Suprapubic skin (tissue), 4 donors: ENCODE measurements at regions not wholly inside any gene's neighbourhood (a gene's known extent, or its start where the extent isn't known, plus 50 kb on each side); places are given as distances from the start of the nearest gene placed in this dataset.
A peak's percentile ranks its signal among the peaks of the same experiment; 100 is the strongest.

Experiments
- DNase-seq, 2 donors: peaks; one replicate each; pipeline ENCODE4 v3.0.0-alpha.2; 2019; ENCODE audit warnings: low spot score in 2 of 2
- H3K27ac ChIP-seq: fragments of 200-600 bp; sonication (generic); one replicate; pipeline ENCODE4 v1.5.1; 2019
- H3K27me3 ChIP-seq: fragments of 200-600 bp; sonication (generic); one replicate; pipeline ENCODE4 v1.5.1; 2019
- H3K36me3 ChIP-seq: fragments of 200-600 bp; sonication (generic); one replicate; pipeline ENCODE4 v1.5.1; 2019
- H3K4me1 ChIP-seq: fragments of 200-600 bp; sonication (generic); one replicate; pipeline ENCODE4 v1.5.1; 2019
- H3K4me3 ChIP-seq: fragments of 200-600 bp; sonication (generic); one replicate; pipeline ENCODE4 v1.5.1; 2019; ENCODE audit warnings: mild to moderate bottlenecking
- H3K9me3 ChIP-seq: fragments of 200-600 bp; sonication (generic); one replicate; pipeline ENCODE4 v1.5.1; 2019
- CTCF ChIP-seq, 2 donors: fragments of 200-600 bp in 1 of 2; fragments of 450-650 bp in 1 of 2; sonication (generic) in 1 of 2; IDR thresholded peaks; one replicate each; pipeline ENCODE4 v1.5.1; 2016 to 2019; ENCODE audit warnings: antibody characterized with exemption in 2 of 2, mild to moderate bottlenecking in 1 of 2, moderate library complexity in 1 of 2
- EP300 ChIP-seq: sonication (generic); formaldehyde crosslinking; IDR thresholded peaks from one replicate; pipeline ENCODE4 v1.6.1; 2017; ENCODE audit warnings: antibody characterized with exemption
- POLR2A ChIP-seq, 2 donors: fragments of 450-650 bp; IDR thresholded peaks; one replicate each; pipeline ENCODE4 v1.6.1; 2017; ENCODE audit warnings: antibody characterized with exemption in 2 of 2, mild to moderate bottlenecking in 2 of 2, moderate library complexity in 2 of 2
- POLR2AphosphoS5 ChIP-seq, 3 donors: sonication (generic); formaldehyde crosslinking; IDR thresholded peaks; one replicate each; pipeline ENCODE4 v1.6.1; 2017; ENCODE audit warnings: antibody characterized with exemption in 3 of 3
- WGBS: methylation state at CpG from one replicate; pipeline ENCODE4 v1.1.5; 2018; 5-methylcytosine and 5-hydroxymethylcytosine counted together

GRCh38 chr2:64196963-64197362 lies 52.7 kb upstream of the PELI1 start:
- no peak overlapping the region for H3K4me3 ChIP-seq
- no peaks in the 10 kb centered on the region for H3K36me3 ChIP-seq
- no peaks in the 10 kb centered on the region for H3K9me3 ChIP-seq
- no peak for TF ChIP-seq EP300
- no peak for TF ChIP-seq POLR2A (IDR thresholded peaks at IDR 0.05)
- TF ChIP-seq POLR2AphosphoS5 (IDR thresholded peaks at IDR 0.05) = no peak
- TF ChIP-seq CTCF (IDR thresholded peaks at IDR 0.05) = no peak
- H3K27me3 ChIP-seq = no peaks in the 10 kb centered on the region
- WGBS = 90% methylated on average over 5 of the region's 5 CpGs
- no peak overlapping the region for H3K27ac ChIP-seq
- peaks cover 19% of the 10 kb centered on the region for H3K4me1 ChIP-seq
- DNase-seq = no peak

- Histone ChIP-seq H3K27me3 (no peaks in the 10 kb centered on the region), H3K9me3 (no peaks in the 10 kb centered on the region), H3K36me3 (no peaks in the 10 kb centered on the region), H3K4me1 (peaks cover 41% of the 10 kb centered on the region), H3K27ac (no peak overlapping the region), H3K4me3 (no peak overlapping the region)
- DNase-seq = no peak
- TF ChIP-seq POLR2A (IDR thresholded peaks at IDR 0.05) = no peak
- TF ChIP-seq POLR2AphosphoS5 (IDR thresholded peaks at IDR 0.05) = no peak
- TF ChIP-seq CTCF (IDR thresholded peaks at IDR 0.05) = no peak
- no peak for TF ChIP-seq EP300
- WGBS = 48% methylated on average over 1 of the region's 1 CpG
These were observed 56.9 kb upstream of the PELI1 start for GRCh38 chr2:64201151-64201550.

- H3K36me3 ChIP-seq = no peaks in the 10 kb centered on the region
- H3K27ac ChIP-seq = peak overlapping the region; percentile 88
- H3K9me3 ChIP-seq = no peaks in the 10 kb centered on the region
- no peak overlapping the region for H3K4me3 ChIP-seq
- no peak for TF ChIP-seq POLR2A (IDR thresholded peaks at IDR 0.05)
- TF ChIP-seq EP300 = no peak
- no peak for TF ChIP-seq POLR2AphosphoS5 (IDR thresholded peaks at IDR 0.05)
- TF ChIP-seq CTCF (IDR thresholded peaks at IDR 0.05) = no peak
- H3K27me3 ChIP-seq = no peaks in the 10 kb centered on the region
- 24% methylated on average over 4 of the region's 4 CpGs for WGBS
- no peak for DNase-seq
- peaks cover 41% of the 10 kb centered on the region for H3K4me1 ChIP-seq
These were observed 58.1 kb upstream of the PELI1 start for GRCh38 chr2:64202206-64202845.

DNA sequence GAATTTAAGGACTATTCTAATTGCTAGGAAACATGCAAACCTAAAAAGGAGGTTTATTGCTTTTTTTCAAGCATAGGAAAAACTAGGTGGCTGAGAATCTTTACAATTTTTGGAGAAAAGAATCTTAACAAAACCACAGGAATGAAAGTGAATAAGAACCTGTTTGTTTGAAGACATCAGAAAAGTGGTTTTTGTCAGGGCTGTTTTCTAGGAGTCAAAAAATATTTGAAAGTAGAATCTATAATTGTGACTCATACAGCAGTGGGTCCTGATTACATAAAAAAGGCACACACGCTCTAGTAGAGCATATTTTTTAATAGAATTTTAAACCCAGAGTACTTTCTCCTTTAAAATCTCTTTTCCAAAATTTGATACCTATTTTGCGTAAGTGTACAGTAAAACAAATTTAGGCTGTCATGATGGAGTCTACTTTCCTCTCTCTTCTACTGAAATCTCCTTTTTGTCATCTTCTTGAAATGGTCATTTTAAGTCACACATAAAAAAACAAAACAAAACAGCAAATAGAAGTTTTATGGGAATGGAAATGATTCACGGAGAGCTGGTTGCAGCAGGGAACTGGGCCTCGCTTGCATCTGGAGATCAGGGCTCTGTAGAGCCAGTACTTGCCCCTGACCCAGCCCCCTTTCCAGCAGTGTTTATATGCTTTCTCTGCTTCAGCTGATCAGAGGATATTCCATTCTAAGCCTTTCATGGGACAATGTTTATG lies 59.1 kb upstream of the PELI1 start:
- Histone ChIP-seq H3K36me3 (no peaks in the 10 kb centered on the region), H3K4me1 (peaks cover 41% of the 10 kb centered on the region), H3K27ac (peak overlapping the region; percentile 88), H3K4me3 (peak overlapping the region; percentile 25), H3K9me3 (no peaks in the 10 kb centered on the region), H3K27me3 (no peaks in the 10 kb centered on the region)
- 28% methylated on average over 4 of the region's 4 CpGs for WGBS
- no peak for DNase-seq
- TF ChIP-seq CTCF (IDR thresholded peaks at IDR 0.05) (no peak), EP300 (no peak), POLR2AphosphoS5 (IDR thresholded peaks at IDR 0.05) (no peak), POLR2A (IDR thresholded peaks at IDR 0.05) (no peak)

GRCh38 chr2:64203858-64204632 lies 59.8 kb upstream of the PELI1 start:
- peak overlapping the region; percentile 25 for H3K4me3 ChIP-seq
- WGBS = 20% methylated on average over 6 of the region's 12 CpGs
- TF ChIP-seq POLR2A (IDR thresholded peaks at IDR 0.05) (no peak), CTCF (IDR thresholded peaks at IDR 0.05) (no peak), EP300 (no peak), POLR2AphosphoS5 (IDR thresholded peaks at IDR 0.05) (no peak)
- H3K36me3 ChIP-seq = no peaks in the 10 kb centered on the region
- H3K4me1 ChIP-seq = peaks cover 41% of the 10 kb centered on the region
- DNase-seq = peak; percentile 67 to 81
- no peaks in the 10 kb centered on the region for H3K27me3 ChIP-seq
- peak overlapping the region; percentile 88 for H3K27ac ChIP-seq
- H3K9me3 ChIP-seq = no peaks in the 10 kb centered on the region
